VCaP (cell line): ENCODE measurements at regions not wholly inside any gene's neighbourhood (a gene's known extent, or its start where the extent isn't known, plus 50 kb on each side); places are given as distances from the start of the nearest gene placed in this dataset.

Experiments used
- H3K27ac ChIP-seq: fragments of 450-650 bp; 2 replicates; pipeline ENCODE4 v1.5.1; 2017
- CTCF ChIP-seq: fragments of 450-650 bp; conservative IDR thresholded peaks from 2 replicates; pipeline ENCODE4 v1.5.1; 2017; ENCODE audit warnings: mild to moderate bottlenecking, moderate library complexity

GRCh38 chr11:106234794-106235193 is 157.3 kb downstream of the AASDHPPT start:
- TF ChIP-seq CTCF: no peak
- H3K27ac ChIP-seq: no peak overlapping the region

GRCh38 chr11:106236295-106236694 is 158.8 kb downstream of the AASDHPPT start:
- no peak for TF ChIP-seq CTCF
- no peak overlapping the region for H3K27ac ChIP-seq

GRCh38 chr11:106238704-106239360 is 161.4 kb downstream of the AASDHPPT start:
- TF ChIP-seq CTCF: no peak
- H3K27ac ChIP-seq: no peak overlapping the region

- no peak for TF ChIP-seq CTCF
- no peak overlapping the region for H3K27ac ChIP-seq
Measured at GRCh38 chr11:106241601-106242257, 164.3 kb downstream of the AASDHPPT start.

- no peak overlapping the region for H3K27ac ChIP-seq
- TF ChIP-seq CTCF: no peak
Measured at GRCh38 chr11:106242718-106243415, 165.4 kb downstream of the AASDHPPT start.

GRCh38 chr11:106246495-106246894 is 169.0 kb downstream of the AASDHPPT start:
- TF ChIP-seq CTCF: no peak
- H3K27ac ChIP-seq: no peak overlapping the region

GRCh38 chr11:106249617-106250239 is 172.3 kb downstream of the AASDHPPT start:
- H3K27ac ChIP-seq: no peak overlapping the region
- no peak for TF ChIP-seq CTCF
